CD4-positive, alpha-beta T cell (primary cell): ENCODE measurements at regions not wholly inside any gene's neighbourhood (a gene's known extent, or its start where the extent isn't known, plus 50 kb on each side); places are given as distances from the start of the nearest gene placed in this dataset.

Source experiments
- ATAC-seq: fragments of 200-7000 bp; cut with Tn5 transposase; one replicate; pipeline ENCODE4 v1.10.0; 2022; ENCODE audit warnings: mild to moderate bottlenecking; ENCODE audit not compliant: poor library complexity
- CTCF ChIA-PET: fragments of 350-600 bp; sonication (Branson Sonifier 250); formaldehyde crosslinking; loops from one replicate; lab custom pipeline; 2021; ENCODE audit warnings: antibody characterized with exemption, inconsistent platforms; lab: Charles Lee
- POLR2A ChIA-PET: fragments of 350-600 bp; sonication (Branson Sonifier 250); formaldehyde crosslinking; loops from one replicate; lab custom pipeline; 2021; ENCODE audit warnings: antibody characterized with exemption, inconsistent platforms; lab: Charles Lee
- DNase-seq, 14 experiments: peaks; one replicate each; pipeline ENCODE4 v3.0.0-alpha.2; 2013 to 2020; ENCODE audit warnings: mixed read lengths in 2 of 14
- H3K27ac ChIP-seq, 2 donors: one replicate each; pipeline versions ENCODE4 v1.5.1 to v1.7.0; 2013; ENCODE audit warnings: low read length in 2 of 2, low read depth in 1 of 2, mild to moderate bottlenecking in 1 of 2
- H3K27me3 ChIP-seq, 2 experiments: 1 replicate in 1 of 2; 2 replicates in 1 of 2; pipeline versions ENCODE4 v1.6.1 to v1.7.0; 2013; ENCODE audit warnings: low read length in 2 of 2, control low read depth in 1 of 2, mild to moderate bottlenecking in 1 of 2, moderate library complexity in 1 of 2; ENCODE audit not compliant: insufficient read depth in 2 of 2, control insufficient read depth in 1 of 2
- H3K36me3 ChIP-seq: one replicate; pipeline ENCODE4 v1.6.1; 2013; ENCODE audit warnings: low read length, control low read depth; ENCODE audit not compliant: insufficient read depth
- H3K4me1 ChIP-seq: one replicate; pipeline ENCODE4 v1.6.1; 2013; ENCODE audit warnings: low read length, control low read depth; ENCODE audit not compliant: insufficient read depth
- H3K4me3 ChIP-seq: one replicate; pipeline ENCODE4 v1.5.1; 2013; ENCODE audit warnings: mild to moderate bottlenecking, low read length, moderate library complexity
- H3K9me3 ChIP-seq, 2 experiments: 1 replicate in 1 of 2; 2 replicates in 1 of 2; pipeline versions ENCODE4 v1.6.1 to v1.7.0; 2013; ENCODE audit warnings: low read length in 2 of 2, mild to moderate bottlenecking in 2 of 2, control low read depth in 1 of 2, moderate library complexity in 1 of 2; ENCODE audit not compliant: control insufficient read depth in 1 of 2, insufficient read depth in 1 of 2
- H3K27ac Mint-ChIP-seq: one replicate; pipeline ENCODE4 v1.8.0; 2020; ENCODE audit warnings: mixed read lengths
- H3K27me3 Mint-ChIP-seq: one replicate; pipeline ENCODE4 v1.8.0; 2021; ENCODE audit warnings: mixed read lengths
- H3K36me3 Mint-ChIP-seq: one replicate; pipeline ENCODE4 v1.8.0; 2021; ENCODE audit warnings: low read depth, mixed read lengths
- H3K4me1 Mint-ChIP-seq: one replicate; pipeline ENCODE4 v1.8.0; 2021; ENCODE audit warnings: low read depth, mixed read lengths
- H3K4me3 Mint-ChIP-seq: one replicate; pipeline ENCODE4 v1.8.0; 2020; ENCODE audit warnings: mild to moderate bottlenecking, mixed read lengths
- H3K9me3 Mint-ChIP-seq: one replicate; pipeline ENCODE4 v1.8.0; 2020; ENCODE audit warnings: mixed read lengths
- CTCF ChIP-seq: fragments of 200-600 bp; IDR thresholded peaks from one replicate; pipeline ENCODE4 v1.8.0; 2022; ENCODE audit warnings: antibody characterized with exemption, mild to moderate bottlenecking
- intact Hi-C, 2 experiments: fragments of 100-400 bp; cut with DNase I in 1 of 2; cut with micrococcal nuclease in 1 of 2; formaldehyde crosslinking; loops; one replicate each; pipeline versions ENCODE4 v1.15.1 to v1.9.0; 2023 to 2025; cut with DNase I, micrococcal nuclease

- CTCF ChIA-PET: no interaction called here
- Histone ChIP-seq H3K4me1 (no peaks in the 10 kb centered on the region), H3K9me3 (peaks cover 0 to 7% of the 10 kb centered on the region in 2 experiments), H3K4me3 (no peak overlapping the region), H3K36me3 (no peaks in the 10 kb centered on the region), H3K27me3 (peaks cover 0 to 2% of the 10 kb centered on the region in 2 experiments), H3K27ac (no peak overlapping the region)
- POLR2A ChIA-PET: no interaction called here
- no peaks in the 10 kb centered on the region for H3K27me3 Mint-ChIP-seq
- H3K9me3 Mint-ChIP-seq: no peaks in the 10 kb centered on the region
- ATAC-seq (no peak), DNase-seq (no peak)
- no peak overlapping the region for H3K4me3 Mint-ChIP-seq
- H3K4me1 Mint-ChIP-seq: no peaks in the 10 kb centered on the region
- no peak for TF ChIP-seq CTCF
- no peaks in the 10 kb centered on the region for H3K36me3 Mint-ChIP-seq
- intact Hi-C loops: no loop called here
- H3K27ac Mint-ChIP-seq: no peak overlapping the region
These were observed 140.0 kb downstream of the F11 start for GRCh38 chr4:186405957-186406356.

- no peak for ATAC-seq
- Mint-ChIP-seq H3K4me1 (no peaks in the 10 kb centered on the region), H3K36me3 (no peaks in the 10 kb centered on the region), H3K27me3 (no peaks in the 10 kb centered on the region), H3K9me3 (no peaks in the 10 kb centered on the region), H3K4me3 (no peak overlapping the region), H3K27ac (no peak overlapping the region)
- ChIA-PET POLR2A (no interaction called here), CTCF (no interaction called here)
- no peaks in the 10 kb centered on the region for H3K36me3 ChIP-seq
- no peak overlapping the region for H3K27ac ChIP-seq
- no peaks in the 10 kb centered on the region for H3K27me3 ChIP-seq
- no peak for DNase-seq
- H3K9me3 ChIP-seq: peaks cover 0 to 7% of the 10 kb centered on the region in 2 experiments
- H3K4me3 ChIP-seq: no peak overlapping the region
- intact Hi-C loops: no loop called here
- no peak for TF ChIP-seq CTCF
- H3K4me1 ChIP-seq: no peaks in the 10 kb centered on the region
These were observed 138.7 kb downstream of the F11 start for GRCh38 chr4:186404562-186405134.

- Mint-ChIP-seq H3K9me3 (no peaks in the 10 kb centered on the region), H3K4me3 (no peak overlapping the region), H3K36me3 (no peaks in the 10 kb centered on the region), H3K27me3 (no peaks in the 10 kb centered on the region), H3K27ac (no peak overlapping the region), H3K4me1 (no peaks in the 10 kb centered on the region)
- ATAC-seq (no peak), DNase-seq (no peak)
- H3K27me3 ChIP-seq: no peaks in the 10 kb centered on the region
- H3K9me3 ChIP-seq: no peaks in the 10 kb centered on the region
- ChIA-PET POLR2A (no interaction called here), CTCF (no interaction called here)
- TF ChIP-seq CTCF: no peak
- H3K4me3 ChIP-seq: no peak overlapping the region
- H3K27ac ChIP-seq: no peak overlapping the region
- H3K36me3 ChIP-seq: no peaks in the 10 kb centered on the region
- H3K4me1 ChIP-seq: no peaks in the 10 kb centered on the region
- intact Hi-C loops: no loop called here
These were observed 134.7 kb downstream of the F11 start for GRCh38 chr4:186400676-186401075.
